NCI-H1105 treated with DMSO at 0.1 percent for 48 hours (cell line): ENCODE measurements at regions not wholly inside any gene's neighbourhood (a gene's known extent, or its start where the extent isn't known, plus 50 kb on each side); places are given as distances from the start of the nearest gene placed in this dataset.
"Not testable (repeated sequence)": the region's sequence is repeated elsewhere in the genome, so short reads cannot be mapped to it uniquely, and the experiment has no call there.

ENCODE experiments used
- DNase-seq: peaks from one replicate; lab custom pipeline; 2025; lab: John Stamatoyannopoulos, UW

DNA sequence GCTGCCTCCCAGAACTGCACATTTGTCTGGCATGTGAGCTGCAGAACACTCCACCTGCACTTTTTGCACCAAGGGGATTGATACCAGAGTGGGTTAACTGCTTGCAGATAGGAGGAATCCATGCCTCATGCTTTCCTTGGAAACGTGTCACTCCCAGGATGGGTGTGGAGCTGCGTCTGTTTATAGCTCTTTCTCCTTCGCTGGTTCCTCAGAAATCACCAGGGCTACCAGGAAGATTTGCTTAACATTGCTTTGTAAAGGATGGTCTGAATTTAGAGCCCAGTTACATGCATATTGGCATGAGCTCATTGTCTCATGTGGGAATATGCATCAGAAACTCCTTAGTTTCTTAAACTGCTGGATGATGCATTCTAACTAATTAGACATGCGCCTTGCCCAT is 234.6 kb downstream of the GADD45G start:
- DNase-seq, result no peak

DNA sequence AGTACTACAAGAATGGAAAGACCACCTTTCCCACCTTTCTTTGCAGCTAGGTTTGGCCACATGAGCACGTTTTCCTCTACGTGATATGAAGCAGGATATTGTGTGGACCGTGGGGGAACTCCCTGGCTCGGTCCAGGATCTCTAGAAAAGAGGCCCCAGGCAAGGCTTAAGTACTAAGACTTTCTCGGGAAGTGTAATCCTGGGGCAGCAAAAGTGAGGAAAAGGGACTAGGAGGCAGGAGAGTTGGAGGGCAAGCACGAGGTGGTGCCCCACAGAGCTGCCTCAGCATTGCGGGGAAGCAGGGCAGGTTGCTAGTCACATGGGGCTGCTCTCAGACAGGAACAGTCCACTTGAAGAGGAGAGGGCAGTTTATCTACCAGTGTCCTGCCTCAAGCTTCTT is 235.1 kb downstream of the GADD45G start:
- no peak for DNase-seq

DNA sequence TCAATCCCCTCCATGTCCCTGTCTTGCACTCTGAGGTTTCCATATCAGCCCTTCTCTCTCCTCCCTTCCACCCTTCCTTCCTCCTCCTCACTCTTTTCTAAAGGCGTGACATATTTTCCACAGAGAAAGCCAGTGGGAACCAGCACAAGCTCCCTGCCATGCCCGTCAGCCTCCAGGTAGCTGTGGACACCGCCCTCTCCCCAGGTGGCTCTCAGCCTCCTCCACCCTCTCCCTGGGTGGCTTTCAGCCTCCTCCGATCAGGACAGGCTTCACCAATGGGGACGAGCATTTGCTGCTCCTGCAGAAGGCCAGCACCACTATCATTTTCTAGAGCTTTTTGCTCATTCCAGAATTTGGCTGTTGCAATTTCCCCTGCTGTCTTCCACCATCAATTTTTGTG is 236.6 kb downstream of the GADD45G start:
- DNase-seq, result no peak

DNA sequence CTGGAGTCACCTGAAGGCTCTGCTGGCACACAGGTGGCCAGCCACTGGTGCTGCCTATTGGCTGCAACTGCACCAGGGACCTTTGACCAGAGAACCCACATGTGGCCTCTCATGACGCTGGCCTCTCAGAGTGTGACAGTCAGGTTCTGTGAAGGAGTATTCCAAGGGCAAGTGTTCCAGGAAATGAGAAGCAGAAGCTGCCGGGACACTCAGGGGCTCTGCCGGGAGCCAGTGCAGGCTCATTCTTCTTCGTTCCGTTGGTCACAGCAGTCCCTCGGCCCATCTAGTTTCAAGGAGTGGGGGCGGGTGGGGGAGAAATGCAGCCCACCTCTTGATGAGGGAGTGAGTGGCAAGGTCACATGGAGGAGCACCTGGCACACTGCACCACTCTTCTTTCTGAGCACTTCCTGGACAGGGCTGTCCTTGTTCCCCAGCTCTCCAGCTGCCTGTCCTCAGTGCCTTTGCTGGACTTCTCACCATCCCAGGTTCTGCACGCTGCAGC is 237.5 kb downstream of the GADD45G start:
- DNase-seq, result no peak

DNA sequence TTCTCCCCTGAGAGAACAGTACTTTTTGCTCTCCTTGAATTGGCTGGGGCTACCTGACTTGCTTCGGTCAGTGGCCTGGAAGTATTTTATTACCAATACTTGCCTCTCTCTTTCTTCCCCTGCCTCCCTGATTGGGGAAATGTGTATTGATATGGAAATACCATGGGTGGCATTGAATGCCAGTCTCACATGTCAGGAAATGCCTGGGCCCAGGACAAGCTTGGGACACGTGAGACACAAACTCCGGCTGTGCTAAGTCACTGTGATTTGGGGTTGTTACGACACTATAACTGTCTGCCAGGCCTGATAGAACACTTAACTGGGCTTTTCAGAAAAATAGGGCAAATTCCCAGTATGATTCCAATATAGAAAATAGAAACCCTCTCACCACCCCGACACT is 238.3 kb downstream of the GADD45G start:
- no peak for DNase-seq

DNA sequence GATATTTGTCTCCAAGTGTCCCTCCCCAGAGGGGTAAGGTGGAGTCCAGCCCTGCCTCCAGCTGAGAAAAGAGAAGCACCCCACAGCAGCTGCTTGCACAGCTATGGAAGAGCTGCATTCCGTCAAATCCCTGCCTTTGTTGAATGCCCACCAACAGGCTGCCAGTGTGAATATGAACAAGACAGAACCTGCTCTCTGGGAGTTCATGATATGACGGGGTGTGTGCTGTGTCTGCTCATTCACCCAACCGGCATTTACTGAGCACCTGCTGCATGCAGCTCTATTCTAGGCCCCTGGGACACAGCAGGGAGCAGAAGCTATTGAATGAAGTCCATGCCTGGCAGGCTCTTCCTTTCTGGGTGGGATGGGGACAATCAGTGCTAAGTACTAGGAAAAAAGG is 238.8 kb downstream of the GADD45G start:
- DNase-seq, result no peak

DNA sequence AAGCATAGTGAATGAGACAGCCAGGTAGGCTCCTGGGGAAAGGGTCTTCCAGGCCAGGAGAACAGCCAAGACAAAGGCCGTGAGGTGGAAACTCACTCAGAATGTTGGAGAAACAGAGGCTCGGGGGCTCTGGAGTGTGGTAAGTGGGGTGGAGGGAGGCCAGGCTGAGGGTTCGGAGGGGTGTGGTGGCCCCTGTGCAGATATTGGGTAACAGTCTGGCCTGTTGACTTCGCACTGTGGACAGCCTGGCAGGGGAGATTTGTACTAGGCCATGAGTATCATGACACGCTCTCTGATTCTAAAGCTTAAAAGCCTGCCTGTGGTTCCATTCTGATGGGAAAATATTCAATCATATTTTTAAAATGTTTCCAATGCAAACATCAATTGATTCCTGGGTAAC is 239.3 kb downstream of the GADD45G start:
- DNase-seq, result no peak

DNA sequence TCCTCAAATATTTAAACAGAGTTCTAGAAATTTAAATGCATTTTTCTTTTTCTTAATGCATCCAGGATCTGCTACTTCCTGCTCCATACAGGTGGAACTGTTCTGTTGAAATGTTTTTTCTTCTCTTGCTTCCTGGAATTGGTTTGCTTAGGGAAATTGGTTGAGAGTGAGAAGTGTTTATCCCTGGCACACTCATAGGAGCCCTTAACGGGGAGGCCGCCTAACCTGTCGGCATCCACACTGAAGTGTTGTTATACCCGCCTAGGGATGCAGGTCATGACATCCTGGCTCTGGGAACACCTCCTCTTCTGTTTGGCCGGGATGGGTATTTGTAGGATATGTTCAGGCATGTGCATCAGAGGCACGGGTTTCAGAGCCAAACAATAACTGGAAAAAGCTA is 239.7 kb downstream of the GADD45G start:
- no peak for DNase-seq

DNA sequence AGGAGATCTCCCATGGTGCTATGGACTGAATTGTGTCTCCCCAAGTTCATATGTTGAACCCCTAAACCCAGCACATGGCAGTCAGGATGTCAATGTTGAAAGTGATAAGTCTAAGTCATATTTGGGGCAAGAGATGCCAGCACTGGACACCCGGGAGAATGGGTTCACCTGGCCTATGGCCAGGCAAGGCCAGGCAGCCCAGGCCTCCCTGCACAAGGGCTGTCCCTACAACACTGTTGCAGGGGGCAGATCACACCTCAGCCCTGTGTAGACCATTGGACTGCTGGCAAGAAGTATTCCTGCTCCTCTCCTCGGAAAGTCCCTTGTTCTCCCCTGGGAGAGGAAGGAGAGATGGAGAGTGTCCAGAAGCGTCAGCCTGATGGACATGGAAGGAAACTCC is 240.5 kb downstream of the GADD45G start:
- no peak for DNase-seq

DNA sequence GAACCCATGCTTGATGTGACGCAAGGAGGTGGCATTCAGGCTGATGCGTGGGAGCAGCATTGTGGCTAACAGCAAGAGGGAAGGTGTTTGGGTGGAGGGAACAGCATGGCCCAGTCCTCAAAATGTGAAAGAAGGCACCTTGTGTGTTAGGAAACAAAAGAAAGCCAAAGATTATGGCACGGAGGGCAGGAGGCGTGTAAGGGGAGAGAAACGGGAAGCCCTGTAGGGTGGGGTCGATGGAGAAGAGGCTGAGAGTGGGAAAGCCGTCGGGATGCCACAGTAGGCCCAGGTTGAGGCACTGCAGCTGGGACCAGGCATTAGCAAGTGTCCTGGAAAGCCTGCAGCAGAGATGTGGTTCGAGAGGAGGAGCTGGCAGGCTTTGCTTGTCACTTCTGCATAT is 241.1 kb downstream of the GADD45G start:
- DNase-seq, result no peak

DNA sequence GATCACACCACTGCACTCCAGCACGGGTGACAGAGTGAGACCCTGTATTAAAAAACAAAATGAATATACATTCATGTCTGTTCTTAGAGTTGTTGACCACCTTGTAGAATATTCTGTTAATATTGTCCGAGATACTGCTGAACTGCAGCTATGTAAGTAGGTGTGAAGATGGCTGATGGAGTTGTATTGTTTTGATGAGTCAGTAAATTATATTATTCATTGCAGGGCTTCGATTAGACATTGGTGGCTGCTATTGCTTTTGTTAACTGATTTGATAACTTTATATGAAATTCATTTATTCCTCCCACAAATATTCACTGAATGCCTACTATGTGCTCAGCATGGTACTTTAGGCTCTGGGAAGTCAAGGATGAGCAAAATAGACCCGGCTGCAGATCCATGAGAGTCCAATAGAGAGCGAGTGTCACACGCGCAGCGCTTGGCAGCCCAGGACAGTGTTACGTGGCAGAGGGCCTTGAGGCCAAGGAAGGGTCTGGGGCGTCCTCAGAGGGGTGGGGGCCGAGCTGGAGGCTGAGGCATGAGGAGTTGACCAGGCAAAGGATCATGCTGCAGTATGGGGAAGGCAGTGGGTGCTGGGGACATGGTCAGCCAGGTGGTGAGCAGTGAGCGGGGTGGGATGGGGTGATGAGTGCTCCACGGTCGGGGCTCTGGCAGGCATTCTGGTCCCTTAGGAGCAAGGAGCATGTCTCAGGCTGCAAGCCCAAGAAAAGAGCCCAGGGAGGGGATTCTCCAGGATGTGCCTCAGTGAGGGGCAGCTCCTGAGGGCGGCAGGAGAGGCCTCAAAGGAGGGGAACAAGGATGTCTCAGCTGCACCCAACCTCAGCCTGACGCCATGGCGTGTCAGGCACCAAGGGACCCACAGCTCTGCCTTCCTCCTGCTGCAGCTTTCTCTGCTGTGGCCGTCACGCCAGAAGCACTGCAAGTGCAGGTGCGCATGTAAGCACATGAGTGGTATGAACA is 243.5 kb downstream of the GADD45G start:
- DNase-seq, result no peak

DNA sequence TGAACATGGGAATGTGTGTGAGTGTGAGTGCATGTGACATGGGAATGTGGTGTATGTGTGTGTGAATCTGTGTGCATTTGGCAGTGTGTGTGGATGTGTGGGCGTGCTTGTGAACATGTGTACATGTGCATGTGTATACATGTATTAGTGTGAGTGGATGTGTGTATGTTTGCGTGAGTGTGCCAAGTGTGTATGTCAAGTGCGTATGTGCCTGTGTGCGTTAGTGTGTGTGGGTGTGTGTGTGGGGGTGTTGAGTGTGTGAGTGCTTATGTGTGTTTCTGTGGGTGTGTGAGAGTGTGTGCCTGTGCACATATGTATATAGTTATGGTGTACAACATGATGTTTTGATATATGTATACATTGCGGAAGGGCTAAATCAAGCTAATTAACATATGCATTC is 244.3 kb downstream of the GADD45G start:
- no peak for DNase-seq

DNA sequence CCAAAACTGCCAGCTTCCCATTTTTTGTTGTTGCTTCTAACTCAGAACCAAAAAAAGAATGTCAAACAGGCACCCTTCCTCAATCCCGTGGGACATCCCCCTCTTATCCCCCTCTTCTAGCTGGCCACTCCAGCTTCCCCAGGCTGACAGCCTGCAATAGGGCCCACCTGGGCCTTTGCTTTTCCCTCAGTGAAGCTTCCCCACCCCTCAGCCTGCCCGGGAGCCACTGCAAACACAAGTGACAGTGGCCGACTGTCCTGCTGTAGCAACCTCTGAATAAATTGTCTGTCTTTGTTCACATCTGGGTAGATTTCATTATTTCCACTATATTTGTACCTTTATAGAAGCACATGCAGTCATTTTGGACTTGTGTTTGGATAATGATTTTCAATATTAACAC is 245.3 kb downstream of the GADD45G start:
- DNase-seq, result no peak

DNA sequence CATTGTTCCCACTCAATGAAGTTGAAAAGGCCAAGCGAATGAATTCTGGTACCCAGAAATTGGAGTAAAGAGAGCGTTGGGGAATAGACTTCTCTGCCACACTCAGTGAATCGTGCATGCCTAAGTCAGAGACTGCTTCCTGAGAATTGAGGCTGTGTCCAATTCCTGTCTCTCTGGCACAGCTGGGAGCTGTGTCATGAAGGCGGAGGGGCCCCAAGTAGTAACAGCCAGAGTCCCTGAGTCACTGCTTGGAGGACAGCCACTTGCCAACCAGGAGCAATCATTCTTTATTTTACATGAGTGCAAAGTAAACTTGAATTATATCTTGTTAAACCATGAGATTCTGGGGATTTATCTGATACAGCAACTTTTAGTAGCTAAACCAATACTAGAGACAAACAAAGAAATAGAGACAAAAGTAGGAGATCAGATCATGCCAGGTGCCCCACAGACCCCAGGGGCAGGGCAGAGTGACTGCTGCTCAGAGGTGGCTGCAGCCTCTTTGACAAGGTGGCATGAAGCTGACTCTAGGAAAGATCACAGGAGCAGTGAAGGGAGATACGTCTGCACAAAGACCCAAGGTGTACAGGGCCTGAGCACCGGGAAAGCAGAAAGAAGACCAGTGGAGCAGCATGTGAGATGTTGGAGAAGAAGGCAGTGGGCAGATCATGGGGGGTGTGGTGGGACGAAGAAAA is 246.0 kb downstream of the GADD45G start:
- DNase-seq, result no peak

DNA sequence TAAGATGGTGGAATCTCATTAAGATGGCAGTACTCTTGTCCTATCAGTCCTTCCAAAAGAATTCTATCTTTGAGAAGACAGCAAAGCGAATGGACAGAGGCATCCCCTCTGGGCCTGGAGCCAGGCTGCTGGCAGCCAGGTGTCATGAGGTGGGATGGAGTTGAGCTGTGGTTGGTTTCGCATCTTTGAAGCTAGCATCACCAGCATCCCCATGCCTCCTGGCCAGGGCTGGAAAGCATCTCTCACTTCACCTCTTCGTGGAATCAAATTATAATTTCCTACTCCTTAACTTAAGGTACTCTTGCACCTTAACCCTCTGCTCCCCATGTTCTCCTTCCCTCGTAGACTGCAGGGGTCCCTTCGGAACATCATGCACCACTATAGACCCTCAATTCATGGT is 248.3 kb downstream of the GADD45G start:
- no peak for DNase-seq

DNA sequence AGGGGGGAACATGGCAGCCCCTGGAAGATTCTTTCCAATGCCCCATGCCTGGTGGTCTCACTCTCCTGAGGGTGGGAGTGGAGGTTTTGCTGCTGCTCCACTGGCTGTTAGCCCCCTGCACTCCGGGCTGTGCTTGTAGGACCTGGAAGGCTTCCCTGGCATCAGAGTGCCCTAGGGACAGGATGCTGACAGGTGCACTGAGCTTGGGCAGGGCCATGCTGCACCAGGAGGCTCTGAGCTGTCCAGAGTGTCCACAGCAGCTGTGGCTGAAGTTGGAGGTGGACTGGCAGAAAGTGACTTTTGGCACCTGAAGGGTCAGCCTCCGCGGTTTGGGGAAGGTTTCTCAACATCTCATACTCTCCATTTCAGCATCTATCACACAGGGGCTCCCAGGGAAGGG is 249.1 kb downstream of the GADD45G start:
- DNase-seq, result no peak

DNA sequence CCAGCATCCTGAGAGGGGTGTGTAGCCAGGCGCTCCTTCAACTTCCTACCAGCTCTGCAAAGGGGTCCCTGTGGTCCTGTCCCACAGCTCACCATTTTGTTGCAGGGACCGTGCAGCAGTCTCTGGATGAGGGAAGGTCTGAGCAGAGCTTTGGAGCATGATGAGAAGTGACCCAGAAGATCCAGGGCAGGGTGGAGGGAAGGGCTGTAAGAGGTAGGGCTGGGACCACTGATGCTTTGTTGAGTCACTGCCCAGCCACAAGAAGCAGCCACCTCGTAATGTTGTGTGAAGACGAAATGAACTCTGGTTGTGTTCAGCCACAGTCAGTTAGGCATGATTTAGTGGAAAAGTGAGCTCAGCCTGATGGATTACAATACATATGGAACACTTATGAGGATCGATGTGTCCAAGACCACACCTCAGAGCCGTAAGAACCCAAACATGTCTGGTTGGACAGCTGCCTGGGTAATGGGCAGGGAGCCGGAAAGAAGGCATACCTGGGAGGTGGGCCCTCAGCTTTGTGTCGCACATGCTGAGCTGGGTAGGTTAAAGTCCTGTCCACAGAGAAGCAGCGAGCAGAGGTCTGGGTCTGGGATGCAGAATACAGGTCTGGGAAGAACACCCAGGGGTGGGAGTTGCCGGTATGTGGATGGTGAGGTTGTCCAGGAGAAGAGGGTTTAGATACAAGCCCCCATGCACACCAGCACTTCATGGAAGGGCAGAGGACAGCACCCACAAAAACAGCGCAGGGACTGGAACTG is 250.1 kb downstream of the GADD45G start:
- no peak for DNase-seq

DNA sequence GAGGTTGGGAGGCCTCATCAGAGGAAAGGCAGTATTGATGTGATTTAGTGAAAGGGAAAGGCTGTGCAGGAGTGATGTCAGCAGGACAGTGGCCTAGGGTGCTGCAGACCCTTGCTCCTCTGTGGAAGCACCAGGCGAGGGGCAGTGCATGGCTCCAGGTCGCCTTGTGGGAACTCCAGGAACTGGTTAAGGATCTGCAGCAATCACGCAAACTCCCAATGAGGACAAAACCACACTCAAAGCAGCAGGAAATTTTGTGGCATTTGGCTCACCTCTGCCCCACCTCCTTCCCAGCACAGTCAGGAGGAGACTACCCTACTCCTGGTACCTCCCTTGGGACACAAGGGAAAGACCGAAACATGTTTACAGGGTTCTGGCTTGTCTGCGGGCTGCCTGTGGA is 251.5 kb downstream of the GADD45G start:
- not testable (repeated sequence) for DNase-seq

DNA sequence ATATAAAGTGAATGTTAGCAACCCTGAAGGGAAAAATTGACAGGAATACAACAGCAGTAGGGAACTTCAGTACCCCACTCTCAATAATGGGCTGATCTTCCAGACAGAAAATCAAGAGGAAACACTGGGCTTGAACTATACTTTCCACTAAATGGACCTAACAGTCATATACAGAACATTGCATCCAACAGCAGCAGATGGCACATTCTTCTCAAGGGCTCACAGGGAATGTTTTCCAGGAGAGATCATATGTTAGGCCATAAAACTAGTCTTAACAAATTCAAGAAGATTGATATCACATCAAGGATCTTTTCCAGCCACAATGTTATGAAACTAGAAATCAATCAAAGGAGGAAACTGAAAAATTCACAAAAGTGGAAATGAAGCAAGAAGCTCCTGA is 252.1 kb downstream of the GADD45G start:
- not testable (repeated sequence) for DNase-seq

DNA sequence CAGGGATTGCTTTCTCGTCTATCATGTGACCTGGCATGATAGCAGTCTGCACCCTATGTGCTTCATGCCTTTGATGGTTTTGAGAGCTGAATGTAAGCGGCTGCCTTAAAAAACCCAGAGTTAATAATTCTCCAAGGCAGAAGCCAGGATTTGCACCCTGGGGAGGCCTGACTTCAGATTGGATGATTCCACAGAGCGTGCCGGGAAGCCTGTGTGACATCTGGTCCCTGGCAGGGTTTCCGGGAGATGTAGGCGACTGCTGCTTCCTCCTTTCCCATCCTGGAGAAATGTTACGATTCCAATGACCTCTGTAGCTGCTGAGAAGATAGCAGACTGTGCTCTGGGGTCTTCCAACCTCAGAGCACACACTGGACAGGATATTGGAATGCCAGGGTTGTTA is 255.0 kb downstream of the GADD45G start:
- DNase-seq, result not testable (repeated sequence)

DNA sequence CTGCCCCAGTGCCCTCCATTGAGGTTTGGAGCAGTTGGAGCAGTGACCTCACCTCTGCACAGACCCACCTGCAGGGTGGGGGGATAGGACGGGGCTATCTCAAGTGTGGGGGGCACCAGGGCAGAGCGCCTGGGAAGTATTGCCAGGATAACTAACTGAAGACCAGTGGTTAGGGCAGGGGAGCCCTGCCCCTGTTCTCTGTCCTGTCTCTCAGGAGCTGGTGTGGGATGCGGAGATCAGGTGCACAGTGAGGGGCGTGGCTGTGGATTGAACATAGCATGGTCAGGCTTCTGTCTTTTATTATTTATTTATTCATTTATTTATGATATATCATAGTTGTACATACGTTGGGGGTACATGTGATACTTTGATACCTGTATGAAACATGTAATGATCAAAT is 256.6 kb downstream of the GADD45G start:
- not testable (repeated sequence) for DNase-seq

DNA sequence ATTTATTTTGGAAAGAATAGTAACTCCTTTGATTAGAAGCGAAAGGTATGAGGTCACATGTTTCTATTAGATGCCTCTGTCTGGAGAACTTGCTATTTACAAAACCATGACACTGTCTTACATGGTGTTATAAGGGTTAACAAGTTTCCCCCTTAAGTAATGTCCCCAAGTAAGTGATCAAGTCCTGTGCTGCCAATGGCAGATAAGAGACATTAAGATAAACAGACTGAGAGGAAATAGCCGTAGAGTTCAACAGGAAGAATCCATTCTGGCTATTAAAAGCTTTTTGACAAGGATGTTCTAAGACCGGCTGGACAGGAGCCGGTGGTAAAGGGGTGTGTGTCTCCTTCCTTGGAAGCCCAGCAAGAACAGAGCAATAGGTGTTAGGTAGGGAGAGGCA is 257.5 kb downstream of the GADD45G start:
- no peak for DNase-seq
